NCI-H82 treated with DMSO at 0.1 percent for 48 hours (cell line): ENCODE measurements at regions not wholly inside any gene's neighbourhood (a gene's known extent, or its start where the extent isn't known, plus 50 kb on each side); places are given as distances from the start of the nearest gene placed in this dataset.
"Not testable (repeated sequence)": the region's sequence is repeated elsewhere in the genome, so short reads cannot be mapped to it uniquely, and the experiment has no call there.

Experiments used
- DNase-seq: peaks from one replicate; lab custom pipeline; 2025; ENCODE audit not compliant: unreplicated experiment; lab: John Stamatoyannopoulos, UW

GRCh38 chr21:15306271-15306670 is 241.5 kb upstream of the NRIP1 start:
- DNase-seq, result no peak

- no peak for DNase-seq
These were observed 243.5 kb upstream of the NRIP1 start for GRCh38 chr21:15308333-15308732.

- no peak for DNase-seq
These were observed 244.3 kb upstream of the NRIP1 start for GRCh38 chr21:15309022-15309590.

DNA sequence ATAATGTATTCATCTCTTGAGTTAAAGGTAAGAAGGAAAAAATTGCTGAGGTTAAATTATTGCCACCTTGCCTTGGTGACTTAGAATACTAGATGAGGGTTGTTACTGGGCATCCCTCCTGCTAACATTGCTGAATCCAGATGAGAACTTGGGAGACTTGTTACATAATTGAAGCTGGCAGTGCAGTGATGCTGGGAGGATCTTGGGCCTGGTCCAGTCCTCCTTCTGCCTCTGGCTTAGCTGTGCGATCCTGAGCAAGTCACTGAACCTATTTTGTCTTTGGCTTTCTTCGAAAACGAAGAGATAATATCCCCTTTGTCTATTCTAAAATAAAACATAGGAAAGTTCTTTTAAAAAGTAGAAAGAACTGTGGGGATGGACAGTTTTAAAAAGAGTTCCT is 244.9 kb upstream of the NRIP1 start:
- DNase-seq, result no peak

- no peak for DNase-seq
These were observed 246.7 kb upstream of the NRIP1 start for GRCh38 chr21:15311510-15311909.

DNA sequence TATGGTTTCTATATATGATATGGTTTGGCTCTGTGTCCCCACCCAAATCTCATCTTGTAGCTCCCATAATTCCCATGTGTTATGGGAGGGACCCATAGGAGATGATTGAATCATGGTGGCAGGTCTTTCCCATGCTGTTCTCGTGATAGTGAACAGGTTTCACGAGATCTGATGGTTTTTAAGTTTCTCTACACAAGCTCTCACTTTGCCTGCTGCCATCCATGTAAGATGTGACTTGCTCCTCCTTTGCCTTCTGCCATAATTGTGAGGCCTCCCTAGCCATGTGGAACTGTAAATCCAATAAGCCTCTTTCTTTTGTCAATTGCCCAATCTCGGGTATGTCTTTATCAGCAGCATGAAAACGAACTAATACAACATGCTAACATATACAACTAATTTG is 252.2 kb upstream of the NRIP1 start:
- DNase-seq, result not testable (repeated sequence)

- no peak for DNase-seq
These were observed 254.9 kb upstream of the NRIP1 start for GRCh38 chr21:15319727-15320126.

DNA sequence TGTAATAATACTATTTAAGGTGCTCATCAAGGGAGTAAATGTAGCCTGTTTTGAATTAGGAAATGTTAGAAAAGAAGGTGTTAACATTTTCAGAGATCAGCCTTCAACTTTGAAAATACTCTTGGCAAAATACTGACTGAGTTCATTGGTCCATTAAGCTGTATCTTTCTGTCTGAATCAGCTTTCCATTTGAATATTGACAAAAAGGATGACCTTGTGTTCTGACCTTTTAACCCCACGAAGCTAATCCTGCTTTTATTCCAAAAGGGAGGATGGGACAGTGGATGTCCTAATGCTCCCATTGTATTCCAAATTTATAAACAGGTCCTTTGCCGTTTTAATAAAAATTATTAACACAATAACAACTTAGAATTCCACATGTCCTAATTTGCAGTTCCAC is 259.7 kb upstream of the NRIP1 start:
- DNase-seq, result no peak

GRCh38 chr21:15326032-15326867 is 261.4 kb upstream of the NRIP1 start:
- DNase-seq, result no peak

GRCh38 chr21:15327637-15328265 is 263.0 kb upstream of the NRIP1 start:
- no peak for DNase-seq

DNA sequence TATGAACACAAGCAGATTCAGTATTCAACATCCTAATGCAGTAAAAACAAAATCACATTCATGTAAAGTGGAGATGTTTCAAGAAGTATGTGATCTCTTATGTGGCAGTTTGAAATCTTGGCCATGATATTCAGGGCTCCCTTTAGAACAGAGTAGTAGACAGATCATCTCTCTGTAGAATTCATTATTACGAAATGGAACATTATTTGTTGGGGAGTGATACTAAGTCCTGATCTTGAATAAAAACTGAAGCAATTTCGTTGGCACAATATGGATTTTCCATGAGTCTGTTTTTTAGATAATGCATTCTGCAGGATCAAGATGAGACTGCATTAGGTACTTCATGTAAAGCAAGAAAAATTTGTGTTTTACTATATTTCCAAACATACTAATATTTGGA is 264.4 kb upstream of the NRIP1 start:
- no peak for DNase-seq

GRCh38 chr21:15330872-15331271 is 266.1 kb upstream of the NRIP1 start:
- DNase-seq, result no peak

- DNase-seq, result no peak
These were observed 267.8 kb upstream of the NRIP1 start for GRCh38 chr21:15332572-15332971.

DNA sequence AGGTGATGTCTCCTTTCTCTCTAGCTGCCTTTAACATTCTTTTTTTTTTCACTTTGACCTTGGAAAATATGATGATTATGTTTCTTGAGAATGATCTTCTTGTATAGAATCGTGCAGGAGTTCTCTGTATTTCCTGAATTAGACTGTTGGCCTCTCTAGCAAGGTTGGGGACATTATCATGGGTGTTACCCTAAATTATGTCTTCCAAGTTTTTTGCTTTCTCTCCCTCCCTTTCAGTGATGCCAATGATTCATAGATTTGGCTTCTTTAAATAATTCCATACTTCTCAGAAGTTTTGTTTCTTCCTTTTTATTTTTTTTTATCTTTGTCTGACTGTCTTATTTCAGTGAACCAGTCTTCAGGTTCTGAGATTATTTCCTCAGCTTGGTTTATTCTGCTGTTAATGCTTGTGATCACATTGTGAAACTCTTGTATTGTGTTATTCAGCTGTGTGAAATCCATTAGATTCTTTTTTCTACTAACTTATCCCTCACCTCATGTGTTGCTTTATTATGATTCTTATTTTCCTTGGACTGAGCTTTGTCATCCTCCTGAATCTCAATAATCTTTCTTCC is 268.4 kb upstream of the NRIP1 start:
- DNase-seq, result no peak

GRCh38 chr21:15333951-15334350 is 269.2 kb upstream of the NRIP1 start:
- DNase-seq, result no peak

- no peak for DNase-seq
These were observed 278.3 kb upstream of the NRIP1 start for GRCh38 chr21:15343066-15343465.

DNA sequence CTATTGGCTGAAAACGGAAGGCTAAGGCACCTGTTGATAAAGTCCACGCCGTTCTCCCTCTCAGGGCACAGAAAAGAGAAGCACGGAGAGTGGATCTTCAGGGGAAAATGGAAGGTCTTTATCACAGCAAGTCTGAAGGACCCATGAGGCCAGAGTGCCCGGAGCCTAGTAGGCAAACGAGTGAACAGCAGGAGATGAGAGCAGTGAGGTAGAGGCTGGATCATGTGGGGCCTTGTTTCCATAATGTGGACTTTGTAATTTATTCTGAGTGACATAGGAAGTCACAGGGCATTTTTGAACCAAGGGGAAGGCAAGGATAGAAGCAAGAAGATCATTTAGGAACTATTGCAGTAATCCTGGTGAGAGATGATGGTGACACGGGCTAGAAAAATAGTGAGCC is 287.2 kb upstream of the NRIP1 start:
- DNase-seq, result no peak

DNA sequence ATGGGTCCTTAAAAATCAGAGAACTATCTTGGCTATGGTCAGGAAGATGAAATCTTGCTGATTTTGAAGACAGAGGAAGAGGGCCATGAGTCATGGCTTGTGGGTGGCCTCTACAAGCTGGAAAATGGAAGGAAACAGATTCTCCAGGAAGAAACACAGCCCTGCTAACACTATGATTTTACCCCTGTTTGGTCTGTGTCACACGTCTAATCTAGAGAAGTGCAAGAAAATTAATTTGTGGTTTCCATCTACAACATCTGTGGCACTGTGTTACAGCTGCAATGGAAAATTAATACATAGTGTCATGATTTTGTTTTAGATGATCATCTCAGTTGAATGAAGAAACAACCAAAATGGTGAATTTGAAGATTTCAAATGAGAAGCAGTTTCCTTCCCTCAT is 288.7 kb upstream of the NRIP1 start:
- DNase-seq, result no peak

DNA sequence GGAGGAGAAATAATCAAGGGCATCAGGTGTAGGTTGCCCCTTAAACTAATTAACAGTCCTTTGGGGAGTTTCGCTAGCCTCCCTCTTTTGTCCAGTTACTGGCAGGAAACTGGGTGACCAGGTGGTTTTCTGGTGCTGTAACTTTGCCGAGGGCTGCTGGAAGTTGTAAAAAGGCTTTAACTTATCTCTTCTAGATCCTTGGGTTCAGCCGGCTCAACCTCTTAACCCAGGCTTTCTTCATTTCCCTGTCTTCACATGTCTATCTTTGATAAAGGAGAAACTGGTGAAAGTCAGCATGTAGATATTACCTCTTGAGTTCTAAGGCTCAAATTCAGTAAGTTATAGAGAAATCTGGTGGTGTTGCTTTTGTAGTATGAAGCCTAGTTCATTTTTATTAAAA is 289.7 kb upstream of the NRIP1 start:
- DNase-seq, result no peak

DNA sequence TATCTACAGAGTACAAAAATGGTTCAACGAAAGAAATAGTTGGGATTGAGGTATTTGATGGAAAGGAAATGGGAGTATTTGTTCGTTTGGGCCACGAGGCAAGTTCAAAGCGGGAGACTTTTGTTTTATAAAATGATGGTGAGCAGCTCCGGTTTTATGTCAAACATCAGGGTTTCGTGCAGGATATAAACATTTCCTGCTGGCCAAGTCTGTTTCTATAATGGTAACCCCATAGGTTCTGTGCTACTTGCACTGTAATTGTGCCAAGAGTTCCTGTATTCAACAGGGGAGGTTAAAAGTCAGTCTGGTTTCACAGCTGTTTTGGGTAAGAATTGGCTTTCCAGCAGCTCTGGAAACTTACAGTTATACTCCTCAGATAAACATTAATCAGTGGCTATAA is 290.3 kb upstream of the NRIP1 start:
- DNase-seq, result no peak

- no peak for DNase-seq
These were observed 294.5 kb upstream of the NRIP1 start for GRCh38 chr21:15359251-15359650.

DNA sequence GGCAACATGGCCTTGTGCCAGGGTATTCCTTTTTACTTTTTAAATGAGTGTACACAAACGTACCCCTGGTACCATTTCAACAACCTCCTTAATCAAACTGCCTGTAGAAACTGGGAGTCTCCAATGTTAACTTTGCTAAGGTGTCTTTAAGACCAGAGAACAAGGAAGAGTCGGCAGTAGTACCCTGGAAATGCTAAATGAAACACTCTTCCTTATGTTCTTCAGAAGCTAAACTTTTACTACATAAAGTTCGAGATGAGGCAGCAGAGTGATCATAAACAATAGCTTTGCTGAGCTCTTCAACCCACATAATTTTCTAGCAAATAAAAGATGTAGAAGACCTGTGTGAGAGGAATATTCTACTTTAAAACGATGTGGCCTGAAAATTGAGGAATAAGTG is 297.7 kb upstream of the NRIP1 start:
- no peak for DNase-seq
